Lung (tissue), 11 donors: ENCODE measurements at regions not wholly inside any gene's neighbourhood (a gene's known extent, or its start where the extent isn't known, plus 50 kb on each side); places are given as distances from the start of the nearest gene placed in this dataset.
A peak's percentile ranks its signal among the peaks of the same experiment; 100 is the strongest.

Source experiments
- ATAC-seq: fragments of 200-7000 bp; cut with Tn5 transposase; one replicate; pipeline ENCODE4 v1.9.1; 2020; ENCODE audit warnings: moderate number of reproducible peaks; ENCODE audit not compliant: insufficient read depth, low FRiP score
- DNase-seq, 3 donors: peaks; one replicate each; pipeline ENCODE4 v3.0.0-alpha.2; 2013 to 2017
- H3K27ac ChIP-seq, 2 donors: one replicate each; pipeline ENCODE4 v1.5.1; 2013; ENCODE audit warnings: mild to moderate bottlenecking in 2 of 2, moderate library complexity in 2 of 2, control low read depth in 1 of 2, inconsistent platforms in 1 of 2, low read depth in 1 of 2, low read length in 1 of 2
- H3K27me3 ChIP-seq, 3 donors: one replicate each; pipeline ENCODE4 v1.5.1; 2013; ENCODE audit warnings: low read length in 2 of 3; ENCODE audit not compliant: control insufficient read depth in 3 of 3, insufficient read depth in 3 of 3
- H3K36me3 ChIP-seq, 4 donors: one replicate each; pipeline ENCODE4 v1.5.1; 2013; ENCODE audit warnings: low read length in 4 of 4, mild to moderate bottlenecking in 1 of 4, moderate library complexity in 1 of 4; ENCODE audit not compliant: control insufficient read depth in 4 of 4, insufficient read depth in 4 of 4
- H3K4me1 ChIP-seq, 5 donors: one replicate each; pipeline ENCODE4 v1.5.1; 2013; ENCODE audit warnings: low read length in 5 of 5, mild to moderate bottlenecking in 2 of 5, moderate library complexity in 1 of 5; ENCODE audit not compliant: control insufficient read depth in 5 of 5, insufficient read depth in 5 of 5
- H3K4me3 ChIP-seq: one replicate; pipeline ENCODE4 v1.5.1; 2013; ENCODE audit warnings: mild to moderate bottlenecking, control low read depth, moderate library complexity
- H3K9ac ChIP-seq, 2 donors: one replicate each; pipeline ENCODE4 v1.5.1; 2013; ENCODE audit warnings: low read length in 2 of 2, control low read depth in 1 of 2; ENCODE audit not compliant: insufficient read depth in 1 of 2
- H3K9me3 ChIP-seq, 4 donors: one replicate each; pipeline ENCODE4 v1.5.1; 2013; ENCODE audit warnings: low read length in 3 of 4, mild to moderate bottlenecking in 1 of 4, moderate library complexity in 1 of 4; ENCODE audit not compliant: control insufficient read depth in 4 of 4, insufficient read depth in 3 of 4
- WGBS, 2 donors: extraction: QIAGEN DNeasy Blood & Tissue Kit; methylation state at CpG; one replicate each; pipeline ENCODE4 v1.1.7; 2013; 5-methylcytosine and 5-hydroxymethylcytosine counted together
- TF ChIP-seq, protein P1 (sequence below): IDR thresholded peaks from 2 replicates; pipeline ENCODE4 v1.5.1; 2012; ENCODE audit warnings: mild to moderate bottlenecking; ENCODE audit errors: control extremely low read depth, extremely low read depth
- donor health status: control.
- donor health status: control.
- donor health status: Bipolar disorder and iron deficiency.
- donor health status: healthy.
- donor health status: DM: yes; HTN: yes; CAD: no.

DNA sequence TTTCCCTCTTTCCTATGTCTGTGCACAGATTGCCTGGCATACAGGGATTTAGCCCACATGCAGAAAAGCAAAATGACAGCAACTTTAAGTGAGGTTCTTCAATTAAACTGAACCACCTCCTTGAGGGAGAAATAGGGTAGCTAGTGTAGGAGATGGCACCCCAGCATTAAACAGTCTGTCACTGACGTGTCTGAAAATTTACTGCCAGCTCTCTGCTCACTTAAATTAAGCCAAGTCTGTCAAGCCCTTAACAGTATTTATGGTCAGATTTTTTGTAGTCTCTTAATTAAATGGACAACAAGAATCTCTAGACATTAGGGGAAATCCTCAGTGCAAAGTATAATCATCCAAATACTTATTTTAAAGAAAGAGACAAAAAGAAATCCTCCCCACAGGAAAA is 696.5 kb upstream of the PTBP2 start:
- Histone ChIP-seq H3K4me3 (no peak overlapping the region), H3K27me3 (peaks cover 0 to 2% (median 0%) of the 10 kb centered on the region in 3 donors), H3K9ac (no peak overlapping the region), H3K4me1 (no peaks in the 10 kb centered on the region), H3K27ac (no peak overlapping the region), H3K36me3 (no peaks in the 10 kb centered on the region), H3K9me3 (peaks cover 0 to 2% (median 0%) of the 10 kb centered on the region in 4 donors)
- DNase-seq, result no peak
- 86 to 91% methylated on average over 1 of the region's 1 CpG for WGBS, 2 donors
- TF ChIP-seq, protein P1, sequence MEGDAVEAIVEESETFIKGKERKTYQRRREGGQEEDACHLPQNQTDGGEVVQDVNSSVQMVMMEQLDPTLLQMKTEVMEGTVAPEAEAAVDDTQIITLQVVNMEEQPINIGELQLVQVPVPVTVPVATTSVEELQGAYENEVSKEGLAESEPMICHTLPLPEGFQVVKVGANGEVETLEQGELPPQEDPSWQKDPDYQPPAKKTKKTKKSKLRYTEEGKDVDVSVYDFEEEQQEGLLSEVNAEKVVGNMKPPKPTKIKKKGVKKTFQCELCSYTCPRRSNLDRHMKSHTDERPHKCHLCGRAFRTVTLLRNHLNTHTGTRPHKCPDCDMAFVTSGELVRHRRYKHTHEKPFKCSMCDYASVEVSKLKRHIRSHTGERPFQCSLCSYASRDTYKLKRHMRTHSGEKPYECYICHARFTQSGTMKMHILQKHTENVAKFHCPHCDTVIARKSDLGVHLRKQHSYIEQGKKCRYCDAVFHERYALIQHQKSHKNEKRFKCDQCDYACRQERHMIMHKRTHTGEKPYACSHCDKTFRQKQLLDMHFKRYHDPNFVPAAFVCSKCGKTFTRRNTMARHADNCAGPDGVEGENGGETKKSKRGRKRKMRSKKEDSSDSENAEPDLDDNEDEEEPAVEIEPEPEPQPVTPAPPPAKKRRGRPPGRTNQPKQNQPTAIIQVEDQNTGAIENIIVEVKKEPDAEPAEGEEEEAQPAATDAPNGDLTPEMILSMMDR, result no peak
- no peak for ATAC-seq

GRCh38 chr1:96028071-96028470 is 693.5 kb upstream of the PTBP2 start:
- Histone ChIP-seq H3K9ac (no peak overlapping the region), H3K4me1 (no peaks in the 10 kb centered on the region), H3K27me3 (peaks cover 0 to 2% (median 0%) of the 10 kb centered on the region in 3 donors), H3K27ac (no peak overlapping the region), H3K9me3 (peaks cover 0 to 2% (median 0%) of the 10 kb centered on the region in 4 donors), H3K4me3 (no peak overlapping the region), H3K36me3 (no peaks in the 10 kb centered on the region)
- TF ChIP-seq, protein P1, result no peak
- WGBS, 2 donors, result 87 to 92% methylated on average over 7 of the region's 7 CpGs
- no peak for ATAC-seq
- no peak for DNase-seq

DNA sequence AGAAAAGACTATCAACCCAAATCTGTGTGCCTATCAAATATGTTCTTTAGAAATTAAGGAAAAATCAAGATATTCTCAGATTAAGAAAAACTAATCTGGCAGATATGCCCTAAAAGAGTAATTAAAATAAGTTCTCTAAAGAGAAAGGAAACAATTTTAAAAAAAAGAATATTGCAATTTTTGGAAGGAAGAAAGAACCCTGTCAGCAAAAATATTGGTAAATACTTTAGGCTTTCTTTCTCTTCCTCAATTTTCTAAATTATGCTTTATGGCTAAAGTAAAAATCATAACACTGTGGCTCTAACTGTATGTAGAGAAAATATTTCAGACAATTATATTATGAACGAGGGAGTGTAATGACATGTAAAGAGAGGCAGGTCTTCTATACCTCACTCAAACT is 691.3 kb upstream of the PTBP2 start:
- no peak overlapping the region for H3K9ac ChIP-seq
- WGBS, 2 donors, result 82 to 85% methylated on average over 1 of the region's 1 CpG
- no peaks in the 10 kb centered on the region for H3K36me3 ChIP-seq
- no peaks in the 10 kb centered on the region for H3K9me3 ChIP-seq
- peaks cover 0 to 11% (median 0%) of the 10 kb centered on the region in 5 donors for H3K4me1 ChIP-seq
- no peak overlapping the region for H3K4me3 ChIP-seq
- TF ChIP-seq, protein P1, result no peak
- H3K27me3 ChIP-seq, result no peaks in the 10 kb centered on the region
- DNase-seq, result no peak
- H3K27ac ChIP-seq, result no peak overlapping the region
- no peak for ATAC-seq

DNA sequence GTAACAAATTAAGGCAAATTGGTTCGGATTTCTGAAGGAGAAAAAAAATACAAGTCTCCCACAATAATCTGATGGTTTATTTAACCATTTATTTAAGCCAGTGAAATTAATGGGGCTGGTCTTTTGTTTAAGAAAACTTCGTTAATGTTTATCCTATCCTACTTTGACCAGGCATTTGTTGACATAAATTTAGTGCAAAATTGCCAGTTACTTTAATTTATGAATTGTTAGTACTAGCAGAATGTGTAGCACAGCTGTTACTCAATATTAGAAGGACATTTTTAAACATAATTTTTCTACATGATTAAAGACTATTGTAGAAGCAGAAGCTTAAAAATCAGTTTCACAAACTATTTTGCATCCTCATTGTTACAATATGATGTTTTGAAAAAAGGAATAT is 687.6 kb upstream of the PTBP2 start:
- H3K9me3 ChIP-seq, result no peaks in the 10 kb centered on the region
- TF ChIP-seq, protein P1, result no peak
- peaks cover 0 to 12% (median 3%) of the 10 kb centered on the region in 3 donors for H3K27me3 ChIP-seq
- ATAC-seq, result no peak
- no peak overlapping the region for H3K27ac ChIP-seq
- WGBS, 2 donors, result 44 to 71% methylated on average over 2 of the region's 2 CpGs
- no peak overlapping the region for H3K4me3 ChIP-seq
- peak in 2 of 3 donors; percentile 65 to 77 for DNase-seq
- H3K36me3 ChIP-seq, result no peaks in the 10 kb centered on the region
- peaks cover 0 to 13% (median 0%) of the 10 kb centered on the region in 5 donors for H3K4me1 ChIP-seq
- H3K9ac ChIP-seq, result no peak overlapping the region
